ENCODE measurements at regions not wholly inside any gene's neighbourhood (a gene's known extent, or its start where the extent isn't known, plus 50 kb on each side); places are given as distances from the start of the nearest gene placed in this dataset.

GRCh38 chr5:71903808-71904207 lies 184.7 kb downstream of the CARTPT start:
- no peak overlapping the region for H3K23ac ChIP-seq (ENCODE audit: low read length)
- H3K14ac ChIP-seq (ENCODE audit: low read length): no peak overlapping the region
- WGBS (ENCODE audit: extremely low coverage, insufficient coverage, insufficient read length): no CpG with 5 or more reads among the region's 2 CpGs

GRCh38 chr5:71904852-71905251 lies 185.8 kb downstream of the CARTPT start:
- Histone ChIP-seq H3K79me1 (ENCODE audit: low read length) (peaks cover 2% of the 10 kb centered on the region), H3K14ac (ENCODE audit: low read length) (no peak overlapping the region), H3K27ac (ENCODE audit: low read depth, low read length) (no peak overlapping the region), H3K4ac (ENCODE audit: low read depth, low read length) (no peak overlapping the region), H2BK12ac (ENCODE audit: low read length) (no peak overlapping the region), H3K36me3 (ENCODE audit: control insufficient read depth in 1 of 2, insufficient read depth in 2 of 2, low read length in 2 of 2) (no peaks in the 10 kb centered on the region), H2AK5ac (ENCODE audit: low read length) (no peak overlapping the region), H3K18ac (ENCODE audit: low read length) (no peak overlapping the region), H3K4me3 (ENCODE audit: low read depth, low read length) (no peak overlapping the region), H3K4me2 (ENCODE audit: low read length) (no peak overlapping the region), H4K8ac (ENCODE audit: low read depth, low read length) (no peak overlapping the region), H2BK120ac (ENCODE audit: insufficient read depth, low read length, poor library complexity) (no peak overlapping the region), H4K12ac (ENCODE audit: low read depth, low read length) (no peak overlapping the region), H2AFZ (ENCODE audit: insufficient read depth, low read length, poor library complexity) (no peak overlapping the region), H3K23ac (ENCODE audit: low read length) (no peak overlapping the region), H2BK5ac (ENCODE audit: low read depth, low read length, poor library complexity) (no peak overlapping the region), H3K79me2 (ENCODE audit: control insufficient read depth, insufficient read depth, low read length, poor library complexity) (no peaks in the 10 kb centered on the region), H3K4me1 (ENCODE audit: control insufficient read depth in 1 of 2, insufficient read depth in 2 of 2, low read length in 2 of 2) (peaks cover 0 to 8% of the 10 kb centered on the region in 2 experiments), H3K9me3 (ENCODE audit: insufficient read depth, low read depth, low read length) (no peaks in the 10 kb centered on the region), H3K9ac (ENCODE audit: low read length) (no peak overlapping the region), H3K27me3 (ENCODE audit: insufficient read depth, low read length) (no peaks in the 10 kb centered on the region), H4K91ac (ENCODE audit: low read depth, low read length) (no peak overlapping the region)
- no CpG with 5 or more reads among the region's 2 CpGs for WGBS (ENCODE audit: extremely low coverage, insufficient coverage, insufficient read length)
- DNase-seq: peak in 1 of 2 donors; percentile 14

More at GRCh38 chr5:71903808-71904207, 184.7 kb downstream of the CARTPT start:
- H2BK5ac ChIP-seq (ENCODE audit: low read depth, low read length, poor library complexity): no peak overlapping the region
- H3K27ac ChIP-seq (ENCODE audit: low read depth, low read length): no peak overlapping the region
- no peak overlapping the region for H2BK120ac ChIP-seq (ENCODE audit: insufficient read depth, low read length, poor library complexity)
- peaks cover 2% of the 10 kb centered on the region for H3K79me1 ChIP-seq (ENCODE audit: low read length)
- no peaks in the 10 kb centered on the region for H3K79me2 ChIP-seq (ENCODE audit: control insufficient read depth, insufficient read depth, low read length, poor library complexity)
- H3K4me2 ChIP-seq (ENCODE audit: low read length): no peak overlapping the region
- peaks cover 0 to 8% of the 10 kb centered on the region in 2 experiments for H3K4me1 ChIP-seq (ENCODE audit: control insufficient read depth in 1 of 2, insufficient read depth in 2 of 2, low read length in 2 of 2)
- no peak overlapping the region for H2AK5ac ChIP-seq (ENCODE audit: low read length)
- H4K8ac ChIP-seq (ENCODE audit: low read depth, low read length): no peak overlapping the region
- no peak overlapping the region for H4K12ac ChIP-seq (ENCODE audit: low read depth, low read length)
- no peak overlapping the region for H3K9ac ChIP-seq (ENCODE audit: low read length)
- no peak overlapping the region for H3K4ac ChIP-seq (ENCODE audit: low read depth, low read length)
- H3K18ac ChIP-seq (ENCODE audit: low read length): no peak overlapping the region
- H3K36me3 ChIP-seq (ENCODE audit: control insufficient read depth in 1 of 2, insufficient read depth in 2 of 2, low read length in 2 of 2): no peaks in the 10 kb centered on the region
- H2AFZ ChIP-seq (ENCODE audit: insufficient read depth, low read length, poor library complexity): no peak overlapping the region
- no peak overlapping the region for H2BK12ac ChIP-seq (ENCODE audit: low read length)
- no peak overlapping the region for H4K91ac ChIP-seq (ENCODE audit: low read depth, low read length)
- H3K4me3 ChIP-seq (ENCODE audit: low read depth, low read length): no peak overlapping the region
- H3K27me3 ChIP-seq (ENCODE audit: insufficient read depth, low read length): no peaks in the 10 kb centered on the region
- H3K9me3 ChIP-seq (ENCODE audit: insufficient read depth, low read depth, low read length): no peaks in the 10 kb centered on the region
- no peak for DNase-seq

DNA sequence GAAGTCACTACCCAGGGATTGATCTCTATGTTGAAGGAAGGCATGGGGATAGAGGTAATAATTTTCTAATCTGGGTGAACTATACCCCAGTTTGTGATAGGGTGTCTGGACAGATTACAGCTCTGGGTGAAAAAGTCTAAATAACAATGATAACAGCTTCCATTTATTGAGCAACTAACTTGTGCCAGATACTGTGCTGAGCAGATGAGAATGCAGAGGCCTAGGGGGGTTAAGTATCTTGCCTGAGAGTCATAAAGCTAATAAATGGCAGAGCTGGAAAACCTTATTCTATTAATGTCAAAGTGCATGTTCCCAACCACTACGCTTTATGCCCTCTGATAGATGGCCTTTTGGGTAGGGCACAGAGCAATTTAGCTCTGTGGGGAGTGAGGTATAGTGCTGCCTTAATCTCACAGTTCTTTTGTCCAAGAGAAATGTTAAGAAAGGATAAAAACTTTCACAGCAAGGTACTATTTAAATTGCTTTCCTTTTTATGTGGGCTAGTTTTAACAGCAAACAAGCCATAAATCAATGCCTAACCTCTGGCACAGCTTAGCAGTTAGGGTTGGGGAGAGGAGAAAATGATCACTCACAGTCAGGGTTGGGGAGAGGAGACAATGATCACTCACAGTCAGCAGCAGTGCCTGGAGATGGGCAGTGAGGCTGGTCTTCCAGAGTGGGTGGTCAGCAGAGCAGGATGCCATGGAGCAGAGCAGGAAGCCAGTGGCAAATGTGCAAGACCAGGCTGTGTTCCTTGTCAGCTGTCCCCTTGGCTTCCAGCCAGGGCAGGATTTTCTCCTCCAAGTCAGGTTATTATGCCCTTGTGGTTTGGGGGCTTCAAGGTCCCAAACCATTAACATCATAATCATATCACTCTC lies 187.0 kb downstream of the CARTPT start:
- Histone ChIP-seq H3K4me3 (ENCODE audit: low read depth, low read length) (no peak overlapping the region), H3K27me3 (ENCODE audit: insufficient read depth, low read length) (no peaks in the 10 kb centered on the region), H3K27ac (ENCODE audit: low read depth, low read length) (no peak overlapping the region), H2BK5ac (ENCODE audit: low read depth, low read length, poor library complexity) (no peak overlapping the region), H4K91ac (ENCODE audit: low read depth, low read length) (peak overlapping the region; percentile 5), H2BK12ac (ENCODE audit: low read length) (no peak overlapping the region), H3K79me1 (ENCODE audit: low read length) (peaks cover 2% of the 10 kb centered on the region), H2AFZ (ENCODE audit: insufficient read depth, low read length, poor library complexity) (no peak overlapping the region), H3K14ac (ENCODE audit: low read length) (no peak overlapping the region), H3K18ac (ENCODE audit: low read length) (no peak overlapping the region), H4K12ac (ENCODE audit: low read depth, low read length) (no peak overlapping the region), H3K4me2 (ENCODE audit: low read length) (no peak overlapping the region), H2BK120ac (ENCODE audit: insufficient read depth, low read length, poor library complexity) (no peak overlapping the region), H4K8ac (ENCODE audit: low read depth, low read length) (no peak overlapping the region), H3K79me2 (ENCODE audit: control insufficient read depth, insufficient read depth, low read length, poor library complexity) (no peaks in the 10 kb centered on the region), H2AK5ac (ENCODE audit: low read length) (no peak overlapping the region), H3K4me1 (ENCODE audit: control insufficient read depth in 1 of 2, insufficient read depth in 2 of 2, low read length in 2 of 2) (peaks cover 0 to 8% of the 10 kb centered on the region in 2 experiments), H3K9ac (ENCODE audit: low read length) (no peak overlapping the region), H3K4ac (ENCODE audit: low read depth, low read length) (no peak overlapping the region), H3K23ac (ENCODE audit: low read length) (no peak overlapping the region), H3K36me3 (ENCODE audit: control insufficient read depth in 1 of 2, insufficient read depth in 2 of 2, low read length in 2 of 2) (no peaks in the 10 kb centered on the region), H3K9me3 (ENCODE audit: insufficient read depth, low read depth, low read length) (no peaks in the 10 kb centered on the region)
- DNase-seq: no peak
- no CpG with 5 or more reads among the region's 1 CpG for WGBS (ENCODE audit: extremely low coverage, insufficient coverage, insufficient read length)

DNA sequence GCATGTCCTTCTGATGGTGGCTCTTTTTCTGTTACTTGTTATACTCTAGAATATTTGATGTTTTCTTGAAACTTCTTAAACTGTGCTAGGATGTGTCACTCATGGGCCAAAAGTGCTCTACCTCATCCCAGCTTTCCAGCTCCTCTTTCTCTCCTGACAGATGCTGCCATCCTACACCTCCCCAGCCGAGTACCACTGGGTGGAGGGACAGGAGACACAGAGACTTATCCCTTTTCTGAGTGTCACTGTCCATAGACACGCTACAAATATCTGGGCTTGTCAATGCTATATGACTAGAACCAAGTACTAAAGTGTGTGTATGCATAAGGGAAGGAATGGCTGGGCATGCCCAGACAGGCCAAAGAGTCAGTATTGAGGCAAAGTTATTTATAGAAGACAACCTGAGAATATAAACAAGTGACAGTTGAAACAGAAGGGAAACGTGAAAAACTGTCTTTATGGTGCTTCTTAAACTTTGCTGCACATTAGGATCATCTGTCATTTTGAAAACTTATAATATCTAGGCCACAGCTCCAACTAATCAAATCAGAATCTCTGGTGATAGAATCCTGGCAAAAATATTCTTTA lies 188.0 kb downstream of the CARTPT start:
- Histone ChIP-seq H3K79me2 (ENCODE audit: control insufficient read depth, insufficient read depth, low read length, poor library complexity) (no peaks in the 10 kb centered on the region), H3K4me3 (ENCODE audit: low read depth, low read length) (no peak overlapping the region), H3K79me1 (ENCODE audit: low read length) (peaks cover 2% of the 10 kb centered on the region), H3K27me3 (ENCODE audit: insufficient read depth, low read length) (no peaks in the 10 kb centered on the region), H2BK5ac (ENCODE audit: low read depth, low read length, poor library complexity) (no peak overlapping the region), H3K27ac (ENCODE audit: low read depth, low read length) (no peak overlapping the region), H3K23ac (ENCODE audit: low read length) (no peak overlapping the region), H3K4ac (ENCODE audit: low read depth, low read length) (no peak overlapping the region), H2AFZ (ENCODE audit: insufficient read depth, low read length, poor library complexity) (no peak overlapping the region), H4K91ac (ENCODE audit: low read depth, low read length) (peak overlapping the region; percentile 76), H3K4me1 (ENCODE audit: control insufficient read depth in 1 of 2, insufficient read depth in 2 of 2, low read length in 2 of 2) (peaks cover 0 to 8% of the 10 kb centered on the region in 2 experiments), H3K9me3 (ENCODE audit: insufficient read depth, low read depth, low read length) (no peaks in the 10 kb centered on the region), H3K9ac (ENCODE audit: low read length) (no peak overlapping the region), H3K36me3 (ENCODE audit: control insufficient read depth in 1 of 2, insufficient read depth in 2 of 2, low read length in 2 of 2) (no peaks in the 10 kb centered on the region), H2AK5ac (ENCODE audit: low read length) (no peak overlapping the region), H4K12ac (ENCODE audit: low read depth, low read length) (no peak overlapping the region), H4K8ac (ENCODE audit: low read depth, low read length) (peak overlapping the region; percentile 69), H2BK12ac (ENCODE audit: low read length) (peak overlapping the region; percentile 54), H3K18ac (ENCODE audit: low read length) (no peak overlapping the region), H3K14ac (ENCODE audit: low read length) (no peak overlapping the region), H2BK120ac (ENCODE audit: insufficient read depth, low read length, poor library complexity) (no peak overlapping the region), H3K4me2 (ENCODE audit: low read length) (no peak overlapping the region)
- no CpG with 5 or more reads among the region's 3 CpGs for WGBS (ENCODE audit: extremely low coverage, insufficient coverage, insufficient read length)
- DNase-seq: no peak

All from trophoblast cell (in vitro differentiated cells and primary cell).